NCI-H446 treated with DMSO at 0.1 percent for 48 hours (cell line): ENCODE measurements at regions not wholly inside any gene's neighbourhood (a gene's known extent, or its start where the extent isn't known, plus 50 kb on each side); places are given as distances from the start of the nearest gene placed in this dataset.
"Not testable (repeated sequence)": the region's sequence is repeated elsewhere in the genome, so short reads cannot be mapped to it uniquely, and the experiment has no call there.

Experiments
- DNase-seq: peaks from one replicate; lab custom pipeline; 2025; lab: John Stamatoyannopoulos, UW

DNA sequence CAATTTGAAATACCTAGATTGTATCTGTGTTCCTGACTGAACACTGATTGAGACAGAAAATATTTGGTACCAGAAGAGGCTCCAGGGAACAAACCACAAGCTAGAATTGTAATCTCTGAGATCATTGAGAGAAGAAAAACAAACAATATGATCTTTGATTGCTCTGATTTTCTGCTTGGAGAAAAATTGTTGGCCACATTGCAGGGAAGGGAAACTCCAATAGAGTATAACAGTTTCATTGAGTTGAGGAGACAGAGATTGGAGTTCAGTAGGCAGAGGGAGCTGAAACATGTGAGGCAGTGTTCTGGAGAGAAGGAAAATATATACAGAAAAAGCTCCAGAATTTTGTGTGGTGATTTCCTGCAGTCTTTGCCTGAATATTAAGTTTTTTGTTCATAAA is 158.2 kb downstream of the C4orf33 start:
- DNase-seq = no peak

DNA sequence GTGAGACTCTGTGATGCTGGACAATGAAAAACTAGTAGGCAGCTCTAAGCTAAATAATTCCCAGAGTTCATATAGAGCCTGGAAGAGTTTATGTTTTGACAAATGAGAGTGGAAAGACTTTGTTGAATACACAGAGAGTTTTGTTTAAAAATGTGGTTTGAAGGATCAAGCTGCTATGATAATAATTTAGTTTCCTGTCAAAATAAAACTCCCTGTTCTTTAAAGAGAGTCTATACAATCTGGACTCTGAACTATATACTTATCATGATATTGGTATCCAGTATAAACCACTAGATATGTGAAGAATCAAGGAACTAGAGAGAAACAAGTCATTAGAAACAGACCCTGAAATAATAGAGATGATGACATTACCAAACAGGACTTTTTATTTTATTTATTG is 158.6 kb downstream of the C4orf33 start:
- no peak for DNase-seq

DNA sequence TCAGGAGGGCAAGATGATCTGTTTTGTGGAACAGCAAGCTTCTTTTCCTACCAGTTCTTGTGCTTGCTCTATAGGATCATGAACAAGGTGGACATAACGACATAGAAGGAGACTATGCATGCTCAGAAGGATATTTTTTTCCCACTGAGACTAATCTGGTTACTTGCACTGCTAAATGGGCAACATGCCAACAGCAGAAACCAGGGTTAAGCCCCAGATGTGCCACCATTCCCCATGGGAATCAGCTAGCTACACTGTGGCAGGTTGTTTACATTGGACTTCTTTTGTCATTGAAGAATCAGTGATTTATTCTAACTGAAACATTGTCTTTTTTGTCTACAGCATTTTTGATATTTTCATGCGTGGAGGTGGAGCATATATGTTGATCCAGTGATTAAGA is 165.6 kb downstream of the C4orf33 start:
- no peak for DNase-seq

DNA sequence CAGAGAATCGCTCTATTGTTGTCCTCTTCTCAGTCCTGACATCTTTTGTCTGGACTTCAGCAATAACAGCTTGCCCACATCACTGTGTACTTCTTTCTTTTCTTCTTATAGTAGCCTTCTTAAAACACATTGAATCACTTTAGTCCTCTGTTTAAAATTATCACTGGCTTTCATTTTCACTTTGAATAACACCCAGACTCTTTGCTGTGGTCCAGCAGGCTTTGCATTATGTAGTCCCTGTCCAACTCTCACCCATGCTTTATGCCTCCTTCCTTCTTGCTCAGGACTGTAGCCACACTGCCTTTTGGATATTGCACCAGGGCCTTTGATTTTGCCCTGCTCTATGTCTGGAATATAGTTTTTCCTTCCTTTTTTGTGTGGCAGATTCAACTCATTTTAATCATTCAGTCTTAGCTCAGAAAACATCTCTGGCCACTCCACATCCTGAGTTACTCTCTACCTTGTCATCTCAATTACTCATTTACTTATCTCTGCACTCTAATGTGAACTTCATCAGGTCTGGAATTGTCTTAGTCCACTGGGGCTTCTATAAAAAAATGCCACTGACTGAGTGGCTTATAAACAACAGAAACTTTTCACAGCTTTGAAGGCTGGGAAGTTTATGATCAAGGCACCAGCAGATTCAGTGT is 168.2 kb downstream of the C4orf33 start:
- no peak for DNase-seq

DNA sequence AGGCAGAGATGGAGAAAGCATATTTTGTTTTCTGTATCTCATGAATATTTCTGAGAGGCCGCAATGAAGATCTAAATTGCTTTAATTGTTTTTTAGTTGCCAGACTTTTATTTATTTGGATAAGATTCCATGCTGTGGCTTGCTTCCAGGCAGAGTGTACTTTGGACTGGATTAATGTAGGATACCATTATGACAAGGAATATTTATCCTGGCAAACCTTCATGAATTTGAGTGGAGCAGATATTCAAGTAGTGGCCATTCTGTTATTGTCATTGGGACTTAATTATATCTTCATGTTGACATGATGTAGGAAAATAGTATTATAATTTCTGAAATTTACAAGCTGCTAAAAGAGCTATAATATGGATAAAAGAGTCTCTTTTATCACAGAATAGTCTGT is 182.9 kb downstream of the C4orf33 start:
- DNase-seq = peak; percentile 33

DNA sequence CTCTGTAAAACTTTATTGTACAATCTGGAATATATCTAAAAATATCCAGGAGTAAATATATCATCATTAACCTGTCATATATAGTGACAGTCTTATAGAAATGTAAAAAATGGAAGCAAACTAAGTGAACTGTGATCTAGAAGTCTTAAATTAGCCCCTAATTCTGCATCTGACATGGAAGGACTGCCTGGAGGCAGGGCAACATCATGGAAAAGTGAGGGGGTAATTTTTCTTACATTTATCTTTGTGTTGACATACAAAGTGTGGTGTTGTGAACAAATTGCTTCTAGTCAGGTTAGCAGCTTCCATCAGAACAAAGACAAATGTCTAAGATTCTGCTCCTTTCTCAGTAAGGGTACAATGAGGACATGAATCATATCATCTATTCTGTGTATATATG is 186.3 kb downstream of the C4orf33 start:
- DNase-seq = no peak

DNA sequence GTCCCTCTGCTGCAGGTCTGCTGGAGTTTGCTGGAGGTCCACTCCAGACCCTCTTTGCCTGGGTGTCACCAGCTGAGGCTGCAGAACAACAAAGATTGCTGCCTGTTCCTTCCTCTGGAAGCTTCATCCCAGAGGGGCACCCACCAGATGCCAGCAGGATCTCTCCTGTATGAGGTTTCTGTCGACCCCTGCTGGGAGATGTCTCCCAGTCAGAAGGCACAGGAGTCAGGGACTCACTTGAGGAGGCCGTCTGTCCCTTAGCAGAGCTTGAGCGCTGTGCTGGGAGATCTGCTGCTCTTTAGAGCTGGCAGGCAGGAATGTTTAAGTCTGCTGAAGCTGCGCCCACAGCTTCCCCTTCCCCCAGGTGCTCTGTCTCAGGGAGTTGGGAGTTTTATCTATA is 196.2 kb downstream of the C4orf33 start:
- not testable (repeated sequence) for DNase-seq

DNA sequence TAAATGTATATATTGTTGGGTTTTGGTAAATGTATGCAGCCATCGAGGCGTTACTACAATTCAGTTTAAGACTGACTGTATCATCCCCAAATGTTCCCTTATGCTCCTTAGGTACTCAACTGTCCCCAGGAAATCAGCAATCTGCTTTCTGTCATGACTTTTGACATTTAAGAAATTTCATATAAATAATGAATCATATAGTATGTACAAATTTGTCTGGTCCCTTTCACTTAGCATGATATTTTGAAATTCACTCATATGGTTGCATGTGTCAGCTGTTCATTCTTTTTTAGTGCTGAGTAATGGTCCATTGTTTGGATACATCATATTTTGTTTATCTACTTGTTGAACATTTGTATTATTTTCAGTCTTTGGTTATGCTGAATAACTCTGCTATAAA is 218.8 kb downstream of the C4orf33 start:
- DNase-seq = no peak

DNA sequence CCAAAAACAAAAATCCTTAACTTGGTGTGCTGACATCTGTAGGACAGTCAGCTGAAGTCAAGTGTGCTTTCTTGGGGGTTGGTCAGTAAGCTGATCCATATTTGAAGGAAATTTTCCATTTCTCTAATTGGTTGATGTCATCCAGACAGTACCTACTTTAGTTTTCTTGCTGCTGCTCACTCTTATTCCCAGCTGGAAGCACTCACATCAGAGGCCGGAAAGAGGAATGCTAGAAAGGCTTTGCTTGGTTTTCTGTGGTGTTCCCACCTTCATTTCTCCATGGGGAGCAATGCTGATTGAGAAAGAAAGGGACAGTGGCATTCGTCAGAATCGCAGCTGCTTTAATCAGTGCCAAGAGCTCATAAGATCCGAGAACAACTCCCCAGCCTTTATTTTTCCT is 227.0 kb downstream of the C4orf33 start:
- DNase-seq = no peak

DNA sequence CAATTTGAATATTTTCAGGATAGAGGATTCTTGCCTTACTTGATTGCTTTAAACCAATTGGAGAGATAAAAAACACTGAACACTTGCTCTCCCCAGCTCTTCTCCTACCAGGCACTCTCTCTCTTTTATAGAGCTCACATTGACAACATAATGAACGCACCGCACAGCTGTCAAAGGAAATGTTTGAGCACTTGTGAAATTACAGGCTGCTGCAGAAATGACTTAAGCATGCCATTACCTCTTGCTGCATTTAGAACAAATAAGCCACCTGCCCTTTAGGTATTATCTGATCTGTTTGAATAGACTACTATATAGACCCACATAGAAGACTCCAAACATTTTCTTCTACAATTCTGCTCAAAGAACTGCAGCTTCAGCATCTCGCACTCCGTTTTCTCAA is 227.7 kb downstream of the C4orf33 start:
- no peak for DNase-seq

DNA sequence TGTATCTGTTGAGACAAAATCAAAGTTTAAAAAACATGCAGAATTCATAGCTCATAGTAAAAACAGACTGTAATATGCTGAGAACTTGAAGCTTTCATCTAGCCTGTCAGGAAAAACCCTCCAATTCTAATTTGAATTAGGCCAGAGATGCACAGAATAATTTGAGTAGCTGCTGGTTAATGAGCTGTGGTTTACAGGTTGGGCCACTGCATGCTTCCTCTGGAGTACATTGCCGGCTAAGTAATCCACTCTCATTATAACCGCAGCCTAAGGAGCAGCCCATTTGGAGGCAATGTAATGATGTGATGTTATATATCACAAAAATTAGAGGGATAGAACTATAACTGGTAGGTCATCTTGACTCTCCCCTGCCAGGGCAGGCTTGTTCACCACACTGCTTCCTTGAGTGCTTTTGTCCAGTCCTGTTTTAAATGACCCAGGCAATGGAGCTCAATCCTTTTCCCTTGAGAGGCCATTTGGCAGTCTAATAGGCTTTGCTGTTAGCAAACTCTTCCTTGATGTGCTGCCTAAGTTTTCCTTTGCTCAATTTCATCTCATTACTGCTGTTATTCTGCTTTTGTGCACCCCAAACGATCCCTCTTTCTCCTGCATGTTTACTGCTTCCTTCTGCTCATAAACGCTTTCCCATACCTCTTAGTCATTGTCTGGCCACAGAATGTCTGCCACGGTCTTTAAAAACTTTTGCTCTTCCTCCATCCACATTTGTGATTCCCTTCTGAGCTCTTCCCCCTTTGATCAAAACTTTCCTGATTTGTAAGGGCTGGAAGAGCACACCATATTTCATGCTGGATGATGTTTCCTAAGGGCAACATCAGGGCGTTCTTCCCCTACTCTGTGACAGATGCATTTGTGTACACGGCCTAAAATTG is 230.9 kb downstream of the C4orf33 start:
- DNase-seq = no peak

DNA sequence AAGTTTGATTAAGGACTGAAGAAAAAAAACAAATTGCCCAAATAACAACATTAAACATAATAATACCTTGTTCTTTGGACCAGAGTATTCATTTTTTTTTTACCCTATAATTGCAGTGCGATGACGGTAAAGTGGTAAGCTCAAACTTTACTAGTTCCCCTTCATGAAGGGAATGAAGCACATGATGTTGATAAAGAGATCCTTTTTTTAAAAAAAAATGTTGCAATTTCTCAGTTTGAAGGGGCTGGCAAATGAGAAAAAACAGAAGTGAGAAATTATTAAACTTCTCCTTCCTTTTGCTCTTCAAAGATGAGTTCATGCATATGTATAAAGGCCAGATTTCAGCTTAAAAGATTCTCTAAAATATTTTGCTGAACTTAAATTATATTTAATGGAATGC is 231.7 kb downstream of the C4orf33 start:
- DNase-seq = no peak

DNA sequence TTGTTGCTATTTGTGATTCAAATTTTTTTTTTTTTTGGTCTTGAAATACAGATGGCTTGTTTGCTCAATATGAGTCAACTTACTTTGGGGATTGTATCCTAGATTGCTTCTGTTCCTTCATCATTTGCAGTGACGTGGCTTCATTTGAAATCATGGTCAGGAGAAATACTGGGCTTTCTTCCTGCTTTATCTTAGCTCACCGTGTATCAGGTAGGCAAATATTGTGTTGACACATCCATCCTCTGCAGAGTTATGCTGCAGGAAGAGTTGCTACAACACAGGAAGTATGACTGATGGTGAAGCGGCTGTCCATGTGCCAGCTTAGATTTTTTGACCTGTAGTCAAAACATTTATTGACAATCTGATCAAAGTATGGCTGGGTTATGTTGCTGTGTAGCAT is 232.2 kb downstream of the C4orf33 start:
- DNase-seq = no peak

DNA sequence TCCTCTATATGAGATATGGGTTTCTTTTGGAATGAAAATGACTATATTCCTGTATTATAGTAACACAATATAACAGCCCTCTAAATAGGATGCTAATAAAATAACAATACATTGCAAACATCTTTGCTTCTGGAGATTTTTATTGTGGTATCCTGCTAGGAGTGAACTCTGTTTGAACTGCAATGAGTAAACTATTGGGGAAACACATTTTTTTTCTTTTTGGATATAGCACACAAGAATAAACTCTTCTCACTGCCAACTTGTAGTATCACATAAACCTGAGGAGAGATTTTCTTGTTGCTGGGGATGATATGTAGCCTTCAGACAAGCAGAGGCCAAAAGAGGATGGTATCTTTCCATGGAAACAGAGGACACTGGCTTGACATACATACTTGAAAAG is 238.2 kb downstream of the C4orf33 start:
- no peak for DNase-seq

DNA sequence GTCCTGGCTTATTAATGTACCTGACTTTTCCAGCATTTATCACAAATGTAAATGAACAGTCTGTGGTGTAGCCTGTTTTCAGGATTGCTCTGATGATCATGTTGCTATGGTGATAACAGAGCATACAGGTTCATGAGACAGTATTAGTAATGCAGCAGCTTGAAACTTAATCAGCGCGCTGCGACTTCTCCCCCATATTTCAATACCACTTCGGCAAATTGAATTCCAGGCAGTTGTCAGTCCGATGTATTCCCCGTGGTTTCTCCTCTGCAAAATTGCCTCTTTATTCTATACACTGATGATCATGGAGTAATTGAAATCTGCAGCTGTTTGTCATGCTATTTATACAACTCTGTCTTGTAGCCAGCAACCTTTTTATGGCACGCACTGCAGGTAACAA is 239.3 kb downstream of the C4orf33 start:
- no peak for DNase-seq

DNA sequence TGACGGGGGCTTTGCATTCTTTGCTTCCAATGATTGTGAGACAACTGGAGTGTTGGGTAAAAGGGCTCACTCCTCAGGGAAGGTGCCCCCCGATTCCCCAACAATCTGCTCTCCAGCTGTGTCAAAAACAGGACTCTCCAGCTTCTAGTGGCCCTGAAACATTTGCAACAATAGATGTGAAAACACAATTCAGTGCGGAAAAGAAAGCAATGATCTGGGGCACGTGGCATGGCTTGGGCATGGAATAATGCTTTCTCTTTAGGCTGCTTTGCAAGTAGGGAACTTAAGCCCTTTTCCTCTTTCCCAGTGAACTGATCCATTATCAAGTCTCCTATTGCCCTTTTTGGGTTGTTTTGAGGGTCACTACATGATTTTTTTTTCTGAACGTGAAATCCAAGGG is 239.9 kb downstream of the C4orf33 start:
- DNase-seq = no peak

DNA sequence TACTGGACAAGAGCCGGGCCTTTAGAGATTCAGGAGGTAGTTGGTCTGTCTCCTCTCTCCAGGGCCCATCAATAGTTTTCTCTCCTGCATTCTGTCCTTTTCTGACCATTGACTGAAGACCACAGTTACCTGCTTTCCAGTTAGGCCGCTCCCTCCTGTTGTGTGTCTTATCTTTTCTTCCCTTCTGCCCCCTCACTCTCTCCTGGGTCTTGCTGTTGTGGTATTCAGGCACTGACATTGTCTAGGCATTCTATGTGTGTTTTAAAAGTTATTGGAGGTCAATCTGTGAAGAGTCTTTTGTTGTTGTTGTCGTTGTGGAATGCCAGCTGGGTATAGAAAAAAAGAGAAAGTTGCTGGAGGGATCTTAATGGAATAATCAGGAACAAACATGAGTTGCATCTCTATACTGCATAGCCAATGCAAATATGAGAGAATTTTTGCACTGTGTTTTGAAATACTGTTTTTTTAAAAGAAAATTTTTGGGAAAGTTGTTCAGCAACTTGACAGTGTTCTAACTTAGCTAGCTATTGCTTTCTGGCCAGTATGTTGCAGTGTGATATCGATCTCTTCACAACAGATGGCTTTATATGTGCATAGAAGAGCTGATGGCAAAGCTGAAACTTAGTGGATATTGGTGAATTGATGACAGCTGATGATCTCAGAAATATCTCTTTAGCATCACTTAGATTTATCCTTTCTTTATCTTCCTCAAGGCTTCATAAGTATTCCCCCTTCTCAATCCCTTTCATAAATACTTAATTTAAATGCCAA is 240.7 kb downstream of the C4orf33 start:
- DNase-seq = no peak

DNA sequence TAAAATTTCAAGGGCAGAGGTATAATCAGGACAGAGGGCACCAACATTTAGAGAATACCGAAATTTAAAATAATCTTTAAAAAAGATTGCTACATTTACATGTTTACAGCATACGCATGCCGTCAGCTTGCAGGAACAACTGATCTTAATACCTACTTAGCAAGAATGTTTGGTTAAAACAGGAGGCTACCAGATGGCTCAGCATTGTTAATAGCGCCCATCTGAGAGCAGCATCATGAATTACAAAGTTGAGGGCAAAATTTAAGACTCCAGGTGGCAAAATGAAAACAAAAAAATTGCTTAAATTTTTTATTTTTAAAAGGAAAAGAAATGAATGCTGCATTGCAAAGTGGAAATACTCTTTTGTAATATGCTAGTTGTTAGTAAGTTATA is 241.3 kb downstream of the C4orf33 start:
- DNase-seq = no peak

DNA sequence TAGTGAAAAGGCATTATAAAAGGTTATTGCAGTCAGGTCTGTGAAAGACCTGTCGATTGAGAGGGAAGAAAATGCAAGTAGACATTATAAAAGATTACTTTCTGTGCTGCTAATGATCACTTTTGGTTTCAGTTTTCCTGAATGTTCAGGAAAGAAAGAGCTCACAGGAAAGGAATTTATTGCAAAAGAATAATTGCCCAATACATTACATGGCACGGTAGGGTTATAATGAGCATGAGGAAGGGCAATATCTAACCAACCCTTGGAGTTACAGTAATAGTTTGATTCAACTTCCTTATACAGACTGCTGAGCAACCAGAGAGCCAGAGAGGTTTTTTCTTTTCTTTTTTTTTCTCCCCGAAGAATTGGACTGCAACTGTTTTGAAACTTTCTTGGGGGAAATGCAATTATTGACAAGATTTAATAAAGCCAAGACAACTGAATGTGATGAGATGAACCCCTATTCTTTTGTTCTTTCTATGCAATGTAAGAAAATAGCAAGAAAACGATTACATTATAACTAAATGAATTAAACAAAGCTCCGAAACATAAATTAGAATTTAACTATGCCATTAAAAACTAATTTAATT is 247.0 kb downstream of the C4orf33 start:
- DNase-seq = no peak

DNA sequence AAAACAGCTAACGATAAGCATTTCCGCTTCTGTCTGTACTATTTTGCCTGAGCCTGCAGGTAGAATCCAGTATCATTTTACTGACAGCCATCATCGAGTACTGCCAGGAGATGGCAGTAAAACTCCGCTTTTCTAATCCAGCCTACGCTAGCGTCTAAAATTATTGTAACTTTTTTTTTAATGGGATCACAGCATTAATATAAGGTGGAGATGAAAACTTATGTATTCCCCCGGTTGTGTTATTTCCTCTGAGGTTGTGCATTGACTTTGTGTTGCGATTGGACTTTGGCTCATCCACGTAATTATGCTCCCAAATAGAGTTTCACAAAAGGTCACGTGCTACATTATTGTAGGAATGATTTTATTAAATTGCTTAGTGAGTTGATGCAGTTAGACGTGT is 248.1 kb downstream of the C4orf33 start:
- DNase-seq = peak; percentile 2

DNA sequence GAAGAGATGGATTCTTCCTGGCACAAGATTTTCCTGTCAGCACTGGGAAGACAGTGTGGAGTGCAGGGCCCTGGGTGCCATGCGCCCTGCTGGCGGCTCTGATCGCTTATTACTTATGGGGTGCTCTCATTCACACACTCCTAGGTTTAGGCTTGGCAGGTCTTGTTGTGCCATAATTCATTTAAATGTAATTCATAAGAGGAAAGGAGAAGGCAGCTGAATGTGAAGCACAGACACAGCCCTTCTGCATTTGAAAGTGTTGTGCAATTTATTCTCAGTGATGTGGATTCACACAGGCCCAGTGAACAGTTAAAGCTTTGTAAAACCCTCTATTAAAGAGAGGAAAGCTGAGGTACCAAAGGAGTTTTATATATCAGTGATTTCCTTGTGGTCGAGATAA is 249.7 kb downstream of the C4orf33 start:
- DNase-seq = no peak

DNA sequence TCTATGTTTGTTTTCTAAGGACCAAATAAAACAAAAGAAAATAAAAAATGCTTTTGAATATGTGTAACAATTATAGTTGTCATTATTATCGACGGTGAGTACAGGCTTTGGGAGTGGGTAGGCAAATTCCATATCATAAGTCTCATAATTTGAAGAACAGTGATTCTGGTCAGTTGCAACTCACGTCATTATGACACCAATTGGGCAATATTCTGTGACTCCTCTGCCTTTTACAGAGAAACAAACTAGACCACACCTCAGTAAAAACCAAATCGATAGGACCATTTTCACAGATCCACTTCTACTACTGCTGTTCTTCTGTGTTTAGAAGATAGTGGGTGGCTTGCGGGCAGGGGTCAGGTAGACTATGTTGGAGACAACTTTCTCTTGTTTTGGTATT is 250.1 kb downstream of the C4orf33 start:
- no peak for DNase-seq

DNA sequence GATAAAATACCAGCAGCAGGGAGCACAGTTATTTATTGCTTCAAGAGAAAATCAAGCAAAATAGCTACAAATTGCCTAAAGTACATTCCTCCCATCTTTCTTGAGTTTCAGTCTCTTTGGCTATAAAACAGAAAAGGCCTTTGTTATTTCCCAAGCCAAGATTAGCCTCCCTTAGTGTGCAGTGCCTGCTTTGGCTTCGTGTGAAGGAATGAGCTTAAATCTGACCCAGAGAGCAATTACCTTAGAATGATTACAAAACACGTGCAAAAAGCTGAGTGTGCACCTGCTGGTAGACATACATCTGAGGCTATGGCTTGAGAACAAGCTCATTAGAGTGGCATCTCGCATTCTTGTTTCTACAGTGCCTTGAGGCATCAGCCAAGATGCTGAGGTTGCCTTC is 250.8 kb downstream of the C4orf33 start:
- DNase-seq = no peak
